ENCODE measurements at regions not wholly inside any gene's neighbourhood (a gene's known extent, or its start where the extent isn't known, plus 50 kb on each side); places are given as distances from the start of the nearest gene placed in this dataset.

DNA sequence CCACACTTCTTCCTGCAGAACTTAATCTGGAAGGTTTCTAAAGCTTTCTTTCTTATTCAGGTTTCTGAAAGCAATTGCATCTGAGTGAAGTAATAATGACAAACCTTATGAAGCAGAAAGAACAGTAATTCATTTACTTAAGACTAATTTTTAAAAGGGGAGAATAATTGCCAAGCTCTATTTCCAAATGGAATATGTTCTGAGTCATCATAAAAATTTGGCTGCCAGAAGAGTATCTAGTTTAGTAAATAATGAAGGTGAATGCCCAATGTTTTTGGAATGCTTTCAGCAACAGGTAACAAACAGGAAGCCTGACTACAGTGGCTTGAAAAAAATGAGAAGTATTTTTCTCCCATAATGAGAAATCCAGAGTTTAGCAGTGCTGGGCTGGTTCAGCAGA lies 227.3 kb upstream of the TET2 start:
- Histone ChIP-seq H3K4me3 (ENCODE audit: extremely low read depth in 1 of 4, insufficient read depth in 2 of 4, low read depth in 3 of 4, low read length in 4 of 4) (no peak overlapping the region), H2BK5ac (ENCODE audit: low read depth, low read length) (no peak overlapping the region), H3K18ac (ENCODE audit: extremely low read depth, low read length) (no peak overlapping the region), H3K79me2 (ENCODE audit: control insufficient read depth in 1 of 2, insufficient read depth in 2 of 2, low read length in 2 of 2) (no peaks in the 10 kb centered on the region), H3K4ac (replicated peaks; ENCODE audit: insufficient read length, low read depth, low read length) (no peak overlapping the region), H3K79me1 (ENCODE audit: low read depth, low read length) (no peaks in the 10 kb centered on the region), H3K23me2 (ENCODE audit: low read depth, low read length) (no peaks in the 10 kb centered on the region), H3K27me3 (replicated peaks in 1 of 4; ENCODE audit: control insufficient read depth in 3 of 4, extremely low read depth in 1 of 4, insufficient read depth in 3 of 4, low read length in 3 of 4) (peaks cover 37 to 65% (median 64%) of the 10 kb centered on the region in 4 experiments), H4K91ac (replicated peaks; ENCODE audit: insufficient read length, low read length) (no peak overlapping the region), H3K9ac (replicated peaks in 1 of 4; ENCODE audit: extremely low read depth in 1 of 4, low read depth in 3 of 4, low read length in 3 of 4) (no peak overlapping the region), H2BK120ac (replicated peaks; ENCODE audit: low read depth, low read length) (no peak overlapping the region), H2AK5ac (ENCODE audit: low read depth, low read length) (no peak overlapping the region), H3K4me2 (ENCODE audit: insufficient read depth in 1 of 2, low read depth in 2 of 2, low read length in 2 of 2) (no peak overlapping the region), H3K36me3 (ENCODE audit: control insufficient read depth in 2 of 4, insufficient read depth in 4 of 4, low read length in 3 of 4) (no peaks in the 10 kb centered on the region), H2BK12ac (ENCODE audit: low read depth, low read length) (no peak overlapping the region), H3K23ac (ENCODE audit: insufficient read length) (no peak overlapping the region), H3K4me1 (replicated peaks in 1 of 4; ENCODE audit: control insufficient read depth in 3 of 4, insufficient read depth in 4 of 4, low read length in 3 of 4) (no peaks in the 10 kb centered on the region), H2BK20ac (ENCODE audit: low read length) (no peak overlapping the region), H4K20me1 (replicated peaks in 1 of 2; ENCODE audit: control insufficient read depth in 1 of 2, insufficient read depth in 2 of 2, low read length in 2 of 2) (peaks cover 0 to 2% of the 10 kb centered on the region in 2 experiments), H4K5ac (ENCODE audit: insufficient read length, low read depth, low read length) (no peak overlapping the region), H3K14ac (ENCODE audit: insufficient read length) (no peak overlapping the region), H3K9me3 (ENCODE audit: insufficient read depth in 2 of 2, low read depth in 1 of 2, low read length in 1 of 2) (no peaks in the 10 kb centered on the region), H3K27ac (ENCODE audit: low read depth, low read length) (no peak overlapping the region), H2BK15ac (ENCODE audit: low read length) (no peak overlapping the region), H2AFZ (ENCODE audit: low read length) (no peak overlapping the region), H4K8ac (ENCODE audit: extremely low read depth, insufficient read depth, low read length) (no peak overlapping the region), H3K56ac (replicated peaks; ENCODE audit: insufficient read length, low read depth, low read length) (no peak overlapping the region)
- DNase-seq (ENCODE audit: low read depth in 1 of 2, low spot score in 2 of 2) (no peak), FAIRE-seq (no peak)
- ChIA-PET POLR2A (ENCODE audit: partially characterized antibody) (no interaction called here), CTCF (ENCODE audit: partially characterized antibody) (interaction anchor here (1.1 to 1.4 kb wide), 3 partner anchors 11 to 554 kb away, joined by 3 to 4 read pairs (median 3); partner anchors contain the start of gene PPA2)
- TF ChIP-seq RBBP5 (IDR thresholded peaks at IDR 0.05; ENCODE audit: borderline replicate concordance, low read depth, low read length), result no peak
- TF ChIP-seq SP1 (IDR thresholded peaks at IDR 0.05; ENCODE audit: low read depth, low read length), result no peak
- TF ChIP-seq SUZ12 (IDR thresholded peaks at IDR 0.05; ENCODE audit: low read length), result no peak

Data from H1 (cell line).